ENCODE measurements at regions not wholly inside any gene's neighbourhood (a gene's known extent, or its start where the extent isn't known, plus 50 kb on each side); places are given as distances from the start of the nearest gene placed in this dataset.
A peak's percentile ranks its signal among the peaks of the same experiment; 100 is the strongest.

DNA sequence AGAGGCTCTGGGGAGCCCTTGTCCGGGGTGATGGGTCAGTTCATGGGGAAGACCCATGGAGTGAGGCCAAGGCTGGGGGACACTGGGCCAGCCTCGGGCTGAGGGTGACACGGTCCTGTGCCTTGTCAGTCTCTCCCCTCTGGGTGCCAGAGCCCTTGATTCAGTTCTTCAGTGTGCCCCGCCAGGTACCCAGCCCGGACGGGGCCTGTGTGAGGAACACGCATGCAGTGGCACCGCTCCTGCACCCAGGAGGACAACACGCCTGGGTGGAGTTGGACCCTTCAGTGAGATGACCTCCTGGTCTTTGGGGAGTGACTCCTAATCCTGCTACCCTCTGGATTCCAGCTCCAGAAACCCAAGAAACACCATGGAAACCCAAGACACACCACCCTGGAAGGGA is 264.4 kb downstream of the LOXHD1 start:
- H3K4me3 Mint-ChIP-seq = no peak overlapping the region
- H3K27ac Mint-ChIP-seq = no peak overlapping the region

GRCh38 chr18:46393230-46393629 is 263.8 kb downstream of the LOXHD1 start:
- no peaks in the 10 kb centered on the region for H3K4me1 Mint-ChIP-seq
- no peaks in the 10 kb centered on the region for H3K27me3 Mint-ChIP-seq (ENCODE audit: low read depth)
- H3K9me3 Mint-ChIP-seq = no peaks in the 10 kb centered on the region
- CTCF ChIA-PET = interaction anchor here (0.5 to 4.9 kb wide), 66 partner anchors 8 to 1740 kb away, joined by 3 to 38 read pairs (median 4); partner anchors contain the start of gene LOXHD1
- TF ChIP-seq, protein P1, sequence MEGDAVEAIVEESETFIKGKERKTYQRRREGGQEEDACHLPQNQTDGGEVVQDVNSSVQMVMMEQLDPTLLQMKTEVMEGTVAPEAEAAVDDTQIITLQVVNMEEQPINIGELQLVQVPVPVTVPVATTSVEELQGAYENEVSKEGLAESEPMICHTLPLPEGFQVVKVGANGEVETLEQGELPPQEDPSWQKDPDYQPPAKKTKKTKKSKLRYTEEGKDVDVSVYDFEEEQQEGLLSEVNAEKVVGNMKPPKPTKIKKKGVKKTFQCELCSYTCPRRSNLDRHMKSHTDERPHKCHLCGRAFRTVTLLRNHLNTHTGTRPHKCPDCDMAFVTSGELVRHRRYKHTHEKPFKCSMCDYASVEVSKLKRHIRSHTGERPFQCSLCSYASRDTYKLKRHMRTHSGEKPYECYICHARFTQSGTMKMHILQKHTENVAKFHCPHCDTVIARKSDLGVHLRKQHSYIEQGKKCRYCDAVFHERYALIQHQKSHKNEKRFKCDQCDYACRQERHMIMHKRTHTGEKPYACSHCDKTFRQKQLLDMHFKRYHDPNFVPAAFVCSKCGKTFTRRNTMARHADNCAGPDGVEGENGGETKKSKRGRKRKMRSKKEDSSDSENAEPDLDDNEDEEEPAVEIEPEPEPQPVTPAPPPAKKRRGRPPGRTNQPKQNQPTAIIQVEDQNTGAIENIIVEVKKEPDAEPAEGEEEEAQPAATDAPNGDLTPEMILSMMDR (IDR thresholded peaks at IDR 0.05) = peak; percentile 29; the same call in 1 of the 2 replicates
- TF ChIP-seq GABPB1 (CRISPR knock-in tag; IDR thresholded peaks at IDR 0.05) = no peak
- H3K36me3 Mint-ChIP-seq = no peaks in the 10 kb centered on the region
- peak; percentile 93 for ATAC-seq
- no peak overlapping the region for H3K27ac Mint-ChIP-seq
- H3K4me3 Mint-ChIP-seq = no peak overlapping the region
- peak; percentile 82 for DNase-seq (ENCODE audit: low spot score)
- POLR2A ChIA-PET = interaction anchor here (1.0 to 1.1 kb wide), 2 partner anchors 40 to 89 kb away, joined by 3 to 4 read pairs; no protein-coding TSS in a partner anchor

More for the DNA sequence above, 264.4 kb downstream of the LOXHD1 start:
- DNase-seq (ENCODE audit: low spot score) (no peak), ATAC-seq (no peak)
- H3K9me3 Mint-ChIP-seq = no peaks in the 10 kb centered on the region
- POLR2A ChIA-PET = interaction anchor here (1.1 kb wide), 1 partner anchor 41 kb away, joined by 3 read pairs; no protein-coding TSS in a partner anchor
- H3K36me3 Mint-ChIP-seq = no peaks in the 10 kb centered on the region
- no peaks in the 10 kb centered on the region for H3K27me3 Mint-ChIP-seq (ENCODE audit: low read depth)
- H3K4me1 Mint-ChIP-seq = no peaks in the 10 kb centered on the region
- TF ChIP-seq CBFB (CRISPR knock-in tag; IDR thresholded peaks at IDR 0.05; ENCODE audit: low read depth) = no peak
- TF ChIP-seq PRDM15 (CRISPR knock-in tag; IDR thresholded peaks at IDR 0.05) = peak; percentile 64
- CTCF ChIA-PET = interaction anchor here (0.5 to 4.9 kb wide), 65 partner anchors 7 to 1741 kb away, joined by 3 to 38 read pairs (median 4); partner anchors contain the start of gene LOXHD1

- ATAC-seq (no peak), DNase-seq (ENCODE audit: low spot score) (no peak)
- ChIA-PET CTCF (interaction anchor here (1.0 to 4.9 kb wide), 39 partner anchors 9 to 295 kb away, joined by 3 to 38 read pairs (median 5); partner anchors contain the start of gene LOXHD1), POLR2A (interaction anchor here (0.6 to 1.1 kb wide), 3 partner anchors 39 to 88 kb away, joined by 3 to 4 read pairs (median 4); no protein-coding TSS in a partner anchor)
- Mint-ChIP-seq H3K27me3 (ENCODE audit: low read depth) (no peaks in the 10 kb centered on the region), H3K9me3 (no peaks in the 10 kb centered on the region), H3K4me1 (no peaks in the 10 kb centered on the region), H3K27ac (no peak overlapping the region), H3K4me3 (no peak overlapping the region), H3K36me3 (no peaks in the 10 kb centered on the region)
- TF ChIP-seq FOXK1 (CRISPR knock-in tag; IDR thresholded peaks at IDR 0.05) (no peak), ELF4 (CRISPR knock-in tag; IDR thresholded peaks at IDR 0.05; ENCODE audit: low read depth) (no peak), ZNF121 (CRISPR knock-in tag; IDR thresholded peaks at IDR 0.05) (no peak), ERG (CRISPR knock-in tag; IDR thresholded peaks at IDR 0.05) (no peak), RELA (CRISPR knock-in tag; IDR thresholded peaks at IDR 0.05; ENCODE audit: borderline replicate concordance) (no peak), ZNF317 (CRISPR knock-in tag; IDR thresholded peaks at IDR 0.05; ENCODE audit: borderline replicate concordance, low read depth) (no peak), ZNF263 (CRISPR knock-in tag; IDR thresholded peaks at IDR 0.05; ENCODE audit: low read depth) (no peak)
- TF ChIP-seq, protein P2, sequence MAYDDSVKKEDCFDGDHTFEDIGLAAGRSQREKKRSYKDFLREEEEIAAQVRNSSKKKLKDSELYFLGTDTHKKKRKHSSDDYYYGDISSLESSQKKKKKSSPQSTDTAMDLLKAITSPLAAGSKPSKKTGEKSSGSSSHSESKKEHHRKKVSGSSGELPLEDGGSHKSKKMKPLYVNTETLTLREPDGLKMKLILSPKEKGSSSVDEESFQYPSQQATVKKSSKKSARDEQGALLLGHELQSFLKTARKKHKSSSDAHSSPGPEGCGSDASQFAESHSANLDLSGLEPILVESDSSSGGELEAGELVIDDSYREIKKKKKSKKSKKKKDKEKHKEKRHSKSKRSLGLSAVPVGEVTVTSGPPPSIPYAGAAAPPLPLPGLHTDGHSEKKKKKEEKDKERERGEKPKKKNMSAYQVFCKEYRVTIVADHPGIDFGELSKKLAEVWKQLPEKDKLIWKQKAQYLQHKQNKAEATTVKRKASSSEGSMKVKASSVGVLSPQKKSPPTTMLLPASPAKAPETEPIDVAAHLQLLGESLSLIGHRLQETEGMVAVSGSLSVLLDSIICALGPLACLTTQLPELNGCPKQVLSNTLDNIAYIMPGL (CRISPR knock-in tag; IDR thresholded peaks at IDR 0.05) = no peak
- TF ChIP-seq, protein P3, sequence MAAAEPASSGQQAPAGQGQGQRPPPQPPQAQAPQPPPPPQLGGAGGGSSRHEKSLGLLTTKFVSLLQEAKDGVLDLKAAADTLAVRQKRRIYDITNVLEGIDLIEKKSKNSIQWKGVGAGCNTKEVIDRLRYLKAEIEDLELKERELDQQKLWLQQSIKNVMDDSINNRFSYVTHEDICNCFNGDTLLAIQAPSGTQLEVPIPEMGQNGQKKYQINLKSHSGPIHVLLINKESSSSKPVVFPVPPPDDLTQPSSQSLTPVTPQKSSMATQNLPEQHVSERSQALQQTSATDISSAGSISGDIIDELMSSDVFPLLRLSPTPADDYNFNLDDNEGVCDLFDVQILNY (CRISPR knock-in tag; IDR thresholded peaks at IDR 0.05) = no peak
- TF ChIP-seq, protein P4, sequence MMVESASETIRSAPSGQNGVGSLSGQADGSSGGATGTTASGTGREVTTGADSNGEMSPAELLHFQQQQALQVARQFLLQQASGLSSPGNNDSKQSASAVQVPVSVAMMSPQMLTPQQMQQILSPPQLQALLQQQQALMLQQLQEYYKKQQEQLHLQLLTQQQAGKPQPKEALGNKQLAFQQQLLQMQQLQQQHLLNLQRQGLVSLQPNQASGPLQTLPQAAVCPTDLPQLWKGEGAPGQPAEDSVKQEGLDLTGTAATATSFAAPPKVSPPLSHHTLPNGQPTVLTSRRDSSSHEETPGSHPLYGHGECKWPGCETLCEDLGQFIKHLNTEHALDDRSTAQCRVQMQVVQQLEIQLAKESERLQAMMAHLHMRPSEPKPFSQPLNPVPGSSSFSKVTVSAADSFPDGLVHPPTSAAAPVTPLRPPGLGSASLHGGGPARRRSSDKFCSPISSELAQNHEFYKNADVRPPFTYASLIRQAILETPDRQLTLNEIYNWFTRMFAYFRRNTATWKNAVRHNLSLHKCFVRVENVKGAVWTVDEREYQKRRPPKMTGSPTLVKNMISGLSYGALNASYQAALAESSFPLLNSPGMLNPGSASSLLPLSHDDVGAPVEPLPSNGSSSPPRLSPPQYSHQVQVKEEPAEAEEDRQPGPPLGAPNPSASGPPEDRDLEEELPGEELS (CRISPR knock-in tag; IDR thresholded peaks at IDR 0.05) = no peak
- TF ChIP-seq, protein P5, sequence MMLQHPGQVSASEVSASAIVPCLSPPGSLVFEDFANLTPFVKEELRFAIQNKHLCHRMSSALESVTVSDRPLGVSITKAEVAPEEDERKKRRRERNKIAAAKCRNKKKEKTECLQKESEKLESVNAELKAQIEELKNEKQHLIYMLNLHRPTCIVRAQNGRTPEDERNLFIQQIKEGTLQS (CRISPR knock-in tag; conservative IDR thresholded peaks at IDR 0.05) = no peak
Measured at GRCh38 chr18:46393961-46394360, 263.1 kb downstream of the LOXHD1 start.
